Tibial nerve (tissue), 4 donors: ENCODE measurements at regions not wholly inside any gene's neighbourhood (a gene's known extent, or its start where the extent isn't known, plus 50 kb on each side); places are given as distances from the start of the nearest gene placed in this dataset.

ENCODE experiments used
- DNase-seq, 2 donors: peaks; one replicate each; pipeline ENCODE4 v3.0.0-alpha.2; 2019; ENCODE audit warnings: low spot score in 2 of 2
- H3K27ac ChIP-seq, 4 donors: fragments of 200-600 bp; sonication (generic) in 3 of 4; one replicate each; pipeline ENCODE4 v1.5.1; 2017 to 2019; ENCODE audit warnings: mild to moderate bottlenecking in 1 of 4
- H3K27me3 ChIP-seq, 2 donors: fragments of 200-600 bp; sonication (generic) in 1 of 2; one replicate each; pipeline versions ENCODE4 v1.5.1 to v1.6.0; 2017 to 2019
- H3K36me3 ChIP-seq, 3 donors: fragments of 200-600 bp; sonication (generic); one replicate each; pipeline ENCODE4 v1.5.1; 2018 to 2019
- H3K4me1 ChIP-seq, 4 donors: fragments of 200-600 bp; sonication (generic) in 3 of 4; one replicate each; pipeline ENCODE4 v1.5.1; 2017 to 2019
- H3K4me3 ChIP-seq, 4 donors: fragments of 200-600 bp; sonication (generic) in 3 of 4; one replicate each; pipeline ENCODE4 v1.5.1; 2017 to 2019; ENCODE audit warnings: mild to moderate bottlenecking in 1 of 4, moderate library complexity in 1 of 4
- H3K9me3 ChIP-seq, 4 donors: fragments of 200-600 bp; sonication (generic) in 3 of 4; one replicate each; pipeline ENCODE4 v1.5.1; 2017 to 2019
- EP300 ChIP-seq, 2 donors: sonication (generic); formaldehyde crosslinking; IDR thresholded peaks; one replicate each; pipeline ENCODE4 v1.6.1; 2017; ENCODE audit warnings: antibody characterized with exemption in 2 of 2, mild to moderate bottlenecking in 1 of 2
- POLR2A ChIP-seq, 2 donors: fragments of 450-650 bp; IDR thresholded peaks; one replicate each; pipeline ENCODE4 v1.6.1; 2017; ENCODE audit warnings: antibody characterized with exemption in 2 of 2, mild to moderate bottlenecking in 2 of 2, moderate library complexity in 2 of 2
- WGBS, 2 donors: methylation state at CpG; one replicate each; pipeline ENCODE4 v1.1.5; 2018; 5-methylcytosine and 5-hydroxymethylcytosine counted together
- TF ChIP-seq, protein P1 (sequence below), 5 experiments: fragments of 200-600 bp in 3 of 5; fragments of 450-650 bp in 2 of 5; sonication (generic) in 3 of 5; IDR thresholded peaks; one replicate each; pipeline ENCODE4 v1.5.1; 2016 to 2019; ENCODE audit warnings: antibody characterized with exemption in 5 of 5, mild to moderate bottlenecking in 3 of 5, moderate library complexity in 2 of 5

DNA sequence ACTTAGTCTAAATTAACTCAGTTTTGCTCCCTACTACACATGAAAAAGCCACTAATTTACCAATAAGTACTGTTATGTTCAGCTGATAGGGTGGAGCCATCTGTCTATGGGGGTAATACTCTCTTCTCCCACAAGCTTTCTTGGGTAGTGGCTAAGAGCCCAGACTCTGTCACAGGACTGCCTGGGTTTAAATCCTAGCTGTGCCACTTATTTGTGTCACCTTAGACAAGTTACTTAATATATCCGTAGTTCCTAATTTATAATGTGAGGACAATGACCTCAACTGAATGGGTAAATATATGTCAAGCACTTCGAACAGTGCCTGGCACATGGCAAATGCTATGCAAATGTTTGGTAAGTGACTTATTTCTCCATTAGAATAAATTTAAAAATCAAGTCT lies 185.6 kb downstream of the DACT1 start:
- WGBS, 2 donors = 93 to 96% methylated on average over 2 of the region's 2 CpGs
- Histone ChIP-seq H3K36me3 (no peaks in the 10 kb centered on the region), H3K4me3 (no peak overlapping the region), H3K4me1 (no peaks in the 10 kb centered on the region), H3K9me3 (peaks cover 0 to 8% (median 0%) of the 10 kb centered on the region in 4 donors), H3K27ac (no peak overlapping the region), H3K27me3 (no peaks in the 10 kb centered on the region)
- no peak for TF ChIP-seq EP300 (IDR thresholded peaks at IDR 0.05)
- TF ChIP-seq, protein P1, sequence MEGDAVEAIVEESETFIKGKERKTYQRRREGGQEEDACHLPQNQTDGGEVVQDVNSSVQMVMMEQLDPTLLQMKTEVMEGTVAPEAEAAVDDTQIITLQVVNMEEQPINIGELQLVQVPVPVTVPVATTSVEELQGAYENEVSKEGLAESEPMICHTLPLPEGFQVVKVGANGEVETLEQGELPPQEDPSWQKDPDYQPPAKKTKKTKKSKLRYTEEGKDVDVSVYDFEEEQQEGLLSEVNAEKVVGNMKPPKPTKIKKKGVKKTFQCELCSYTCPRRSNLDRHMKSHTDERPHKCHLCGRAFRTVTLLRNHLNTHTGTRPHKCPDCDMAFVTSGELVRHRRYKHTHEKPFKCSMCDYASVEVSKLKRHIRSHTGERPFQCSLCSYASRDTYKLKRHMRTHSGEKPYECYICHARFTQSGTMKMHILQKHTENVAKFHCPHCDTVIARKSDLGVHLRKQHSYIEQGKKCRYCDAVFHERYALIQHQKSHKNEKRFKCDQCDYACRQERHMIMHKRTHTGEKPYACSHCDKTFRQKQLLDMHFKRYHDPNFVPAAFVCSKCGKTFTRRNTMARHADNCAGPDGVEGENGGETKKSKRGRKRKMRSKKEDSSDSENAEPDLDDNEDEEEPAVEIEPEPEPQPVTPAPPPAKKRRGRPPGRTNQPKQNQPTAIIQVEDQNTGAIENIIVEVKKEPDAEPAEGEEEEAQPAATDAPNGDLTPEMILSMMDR (IDR thresholded peaks at IDR 0.05) = no peak
- no peak for TF ChIP-seq POLR2A (IDR thresholded peaks at IDR 0.05)
- no peak for DNase-seq

GRCh38 chr14:58824106-58824505 lies 186.3 kb downstream of the DACT1 start:
- Histone ChIP-seq H3K4me1 (no peaks in the 10 kb centered on the region), H3K9me3 (peaks cover 0 to 8% (median 0%) of the 10 kb centered on the region in 4 donors), H3K4me3 (no peak overlapping the region), H3K27ac (no peak overlapping the region), H3K27me3 (no peaks in the 10 kb centered on the region), H3K36me3 (no peaks in the 10 kb centered on the region)
- TF ChIP-seq, protein P1 (IDR thresholded peaks at IDR 0.05) = no peak
- no peak for TF ChIP-seq POLR2A (IDR thresholded peaks at IDR 0.05)
- DNase-seq = no peak
- 74 to 83% methylated on average over 2 of the region's 2 CpGs for WGBS, 2 donors

DNA sequence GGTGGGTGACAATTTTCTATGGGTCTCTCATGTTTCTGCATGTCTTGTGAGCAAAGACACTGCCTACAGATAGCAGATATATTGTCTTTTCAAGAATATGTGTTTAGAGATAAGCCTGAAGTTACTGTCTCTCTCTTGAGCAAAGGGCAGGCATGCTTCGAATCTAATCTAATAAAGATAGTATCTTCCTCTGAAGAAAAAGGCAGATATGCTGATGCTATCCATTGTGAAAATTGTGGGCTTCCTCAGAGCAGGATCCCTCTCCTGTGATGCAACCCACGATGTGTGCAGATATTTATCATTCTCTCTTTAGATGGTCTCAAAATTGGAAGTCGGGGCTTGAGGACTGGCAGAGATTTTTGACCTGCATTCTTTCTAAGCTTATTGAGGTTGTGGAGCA lies 187.0 kb downstream of the DACT1 start:
- Histone ChIP-seq H3K9me3 (peaks cover 0 to 8% (median 0%) of the 10 kb centered on the region in 4 donors), H3K4me3 (no peak overlapping the region), H3K27me3 (no peaks in the 10 kb centered on the region), H3K27ac (no peak overlapping the region), H3K4me1 (no peaks in the 10 kb centered on the region), H3K36me3 (no peaks in the 10 kb centered on the region)
- DNase-seq = no peak
- WGBS, 2 donors = 76 to 84% methylated on average over 3 of the region's 3 CpGs
- no peak for TF ChIP-seq EP300 (IDR thresholded peaks at IDR 0.05)
- TF ChIP-seq, protein P1 (IDR thresholded peaks at IDR 0.05) = no peak
- TF ChIP-seq POLR2A (IDR thresholded peaks at IDR 0.05) = no peak

GRCh38 chr14:58825606-58826005 lies 187.8 kb downstream of the DACT1 start:
- no peak overlapping the region for H3K4me3 ChIP-seq
- H3K27me3 ChIP-seq = no peaks in the 10 kb centered on the region
- WGBS, 2 donors = 60 to 67% methylated on average over 2 of the region's 2 CpGs
- TF ChIP-seq, protein P1 (IDR thresholded peaks at IDR 0.05) = no peak
- no peak for TF ChIP-seq POLR2A (IDR thresholded peaks at IDR 0.05)
- TF ChIP-seq EP300 (IDR thresholded peaks at IDR 0.05) = no peak
- DNase-seq = no peak
- no peaks in the 10 kb centered on the region for H3K36me3 ChIP-seq
- H3K27ac ChIP-seq = no peak overlapping the region
- no peaks in the 10 kb centered on the region for H3K4me1 ChIP-seq
- peaks cover 0 to 8% (median 0%) of the 10 kb centered on the region in 4 donors for H3K9me3 ChIP-seq

- H3K36me3 ChIP-seq = no peaks in the 10 kb centered on the region
- no peak overlapping the region for H3K4me3 ChIP-seq
- no peak overlapping the region for H3K27ac ChIP-seq
- no peaks in the 10 kb centered on the region for H3K4me1 ChIP-seq
- H3K9me3 ChIP-seq = peaks cover 0 to 8% (median 0%) of the 10 kb centered on the region in 4 donors
- no peak for DNase-seq
- H3K27me3 ChIP-seq = no peaks in the 10 kb centered on the region
- TF ChIP-seq EP300 (IDR thresholded peaks at IDR 0.05) = no peak
- TF ChIP-seq, protein P1 (IDR thresholded peaks at IDR 0.05) = no peak
- TF ChIP-seq POLR2A (IDR thresholded peaks at IDR 0.05) = no peak
- WGBS, 2 donors = 89 to 96% methylated on average over 9 of the region's 9 CpGs
Measured at GRCh38 chr14:58826845-58827686, 189.3 kb downstream of the DACT1 start.
